Prostate gland (tissue), 2 donors: ENCODE measurements at regions not wholly inside any gene's neighbourhood (a gene's known extent, or its start where the extent isn't known, plus 50 kb on each side); places are given as distances from the start of the nearest gene placed in this dataset.

Experiments
- CTCF ChIP-seq, 4 experiments: fragments of 200-600 bp in 2 of 4; fragments of 450-650 bp in 2 of 4; sonication (generic) in 2 of 4; IDR thresholded peaks; 1 replicate in 3 of 4; 2 replicates in 1 of 4; pipeline ENCODE4 v1.5.1; 2016 to 2019; ENCODE audit warnings: antibody characterized with exemption in 4 of 4, mild to moderate bottlenecking in 2 of 4, moderate library complexity in 2 of 4
- POLR2AphosphoS5 ChIP-seq: sonication (generic); formaldehyde crosslinking; IDR thresholded peaks from one replicate; pipeline ENCODE4 v1.6.1; 2017; ENCODE audit warnings: antibody characterized with exemption

DNA sequence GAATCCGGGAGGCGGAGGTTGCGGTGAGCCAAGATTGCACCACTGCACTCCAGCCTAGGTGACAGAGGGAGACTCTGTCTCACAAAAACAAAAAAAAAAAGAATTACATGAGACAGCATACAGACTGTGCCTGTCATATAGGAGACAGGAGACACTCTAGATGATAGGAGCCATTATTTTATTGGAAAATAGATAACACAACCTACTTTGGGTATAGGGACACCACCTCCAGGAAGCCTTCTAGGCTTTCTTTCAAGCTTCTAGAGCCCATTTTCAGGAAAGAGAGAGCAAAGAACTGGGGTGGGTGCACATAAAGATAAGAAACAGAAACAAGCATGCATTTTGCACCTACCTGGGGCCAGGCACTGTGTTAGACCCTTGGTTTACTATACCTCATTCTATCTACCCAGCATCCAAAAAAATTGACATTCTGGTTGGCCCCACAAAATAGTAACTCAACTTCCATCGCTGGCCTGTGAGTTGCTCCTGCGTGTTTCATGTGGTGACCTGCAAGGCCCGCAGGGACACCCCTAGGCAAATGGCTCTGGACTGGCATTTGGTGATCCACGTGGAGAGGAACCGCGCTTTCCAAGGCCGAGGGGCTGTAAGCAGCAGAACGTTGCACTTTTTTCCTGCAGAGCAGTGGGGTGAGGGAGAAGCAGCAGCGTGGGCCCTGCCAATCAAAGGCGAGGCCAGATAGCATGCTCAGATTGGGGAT is 57.1 kb upstream of the CACUL1 start:
- TF ChIP-seq CTCF (IDR thresholded peaks at IDR 0.05), result no peak
- TF ChIP-seq POLR2AphosphoS5, result no peak
